Vagina (tissue), 2 donors: ENCODE measurements at regions not wholly inside any gene's neighbourhood (a gene's known extent, or its start where the extent isn't known, plus 50 kb on each side); places are given as distances from the start of the nearest gene placed in this dataset.

ENCODE experiments used
- DNase-seq, 2 donors: peaks; one replicate each; pipeline ENCODE4 v3.0.0-alpha.2; 2017; ENCODE audit errors: extremely low spot score in 2 of 2
- H3K27ac ChIP-seq: fragments of 200-600 bp; sonication (generic); one replicate; pipeline ENCODE4 v1.5.1; 2019
- H3K27me3 ChIP-seq: fragments of 200-600 bp; sonication (generic); one replicate; pipeline ENCODE4 v1.5.1; 2019
- H3K36me3 ChIP-seq, 2 donors: fragments of 200-600 bp; sonication (generic); one replicate each; pipeline ENCODE4 v1.5.1; 2017 to 2019
- H3K4me1 ChIP-seq: fragments of 200-600 bp; sonication (generic); one replicate; pipeline ENCODE4 v1.5.1; 2019
- H3K4me3 ChIP-seq, 2 donors: fragments of 200-600 bp; sonication (generic); 1 replicate in 1 of 2; 2 replicates in 1 of 2; pipeline ENCODE4 v1.5.1; 2016 to 2019
- H3K9me3 ChIP-seq: fragments of 200-600 bp; sonication (generic); one replicate; pipeline ENCODE4 v1.5.1; 2019
- CTCF ChIP-seq, 3 experiments: fragments of 450-650 bp in 2 of 3; fragments of 200-600 bp in 1 of 3; sonication (generic) in 1 of 3; IDR thresholded peaks; one replicate each; pipeline ENCODE4 v1.5.1; 2017 to 2019; ENCODE audit warnings: antibody characterized with exemption in 3 of 3, mild to moderate bottlenecking in 2 of 3, moderate library complexity in 2 of 3
- POLR2A ChIP-seq, 2 donors: fragments of 450-650 bp; IDR thresholded peaks; one replicate each; pipeline ENCODE4 v1.6.1; 2017; ENCODE audit warnings: antibody characterized with exemption in 2 of 2, mild to moderate bottlenecking in 2 of 2, moderate library complexity in 2 of 2
- POLR2AphosphoS5 ChIP-seq, 2 donors: sonication (generic); formaldehyde crosslinking; IDR thresholded peaks; one replicate each; pipeline ENCODE4 v1.9.0; 2017; ENCODE audit warnings: antibody characterized with exemption in 2 of 2, mild to moderate bottlenecking in 2 of 2, low read depth in 1 of 2; ENCODE audit not compliant: insufficient read depth in 1 of 2
- intact Hi-C: fragments of 100-400 bp; cut with DNase I; formaldehyde crosslinking; loops from one replicate; pipeline ENCODE4 v1.15.1; 2023

DNA sequence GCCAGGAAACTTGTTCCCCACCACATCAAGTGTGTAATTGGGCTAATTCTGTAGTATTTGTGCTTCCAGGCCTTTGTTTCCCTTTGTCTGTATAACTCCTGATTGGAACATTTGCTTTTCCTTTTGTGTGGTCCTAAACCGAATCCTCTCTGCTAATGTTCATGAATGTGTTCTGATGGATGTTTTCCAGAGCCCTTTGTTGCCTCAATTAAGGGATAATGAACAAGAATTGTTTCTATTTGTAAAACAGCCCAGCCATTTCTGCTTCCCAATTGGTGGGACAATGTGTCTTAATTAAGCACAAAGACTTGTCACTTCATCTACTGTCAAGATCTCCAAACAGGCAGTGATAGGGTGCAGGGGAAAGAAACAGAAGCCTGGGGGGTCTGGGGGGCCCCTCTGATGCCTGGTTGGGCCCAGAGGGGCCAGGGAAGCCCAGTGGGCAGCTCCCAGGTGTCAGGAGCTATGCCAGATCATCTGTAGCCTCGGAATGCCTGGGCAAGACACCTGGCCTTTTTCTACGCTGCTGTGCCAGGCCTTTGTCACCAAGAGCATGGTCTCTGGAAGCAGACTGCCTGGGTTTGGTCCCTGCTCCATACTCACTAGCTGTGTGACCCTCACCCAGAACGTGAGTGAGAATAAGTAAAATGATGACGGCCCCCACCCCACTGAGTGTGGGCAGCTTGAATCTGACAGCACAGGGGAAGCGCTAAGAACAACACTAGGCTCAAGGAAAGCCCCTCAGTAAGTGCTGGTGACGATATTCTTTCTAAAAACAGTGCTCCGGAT is 116.6 kb upstream of the PRR20G start:
- no peaks in the 10 kb centered on the region for H3K4me1 ChIP-seq
- TF ChIP-seq POLR2A (IDR thresholded peaks at IDR 0.05) (no peak), CTCF (IDR thresholded peaks at IDR 0.05) (no peak), POLR2AphosphoS5 (IDR thresholded peaks at IDR 0.05; ENCODE audit: insufficient read depth in 1 of 2, low read depth in 1 of 2) (no peak)
- no peak overlapping the region for H3K27ac ChIP-seq
- DNase-seq = no peak
- H3K9me3 ChIP-seq = no peaks in the 10 kb centered on the region
- intact Hi-C loops = no loop called here
- H3K27me3 ChIP-seq = no peaks in the 10 kb centered on the region
- H3K4me3 ChIP-seq = no peak overlapping the region
- no peaks in the 10 kb centered on the region for H3K36me3 ChIP-seq

DNA sequence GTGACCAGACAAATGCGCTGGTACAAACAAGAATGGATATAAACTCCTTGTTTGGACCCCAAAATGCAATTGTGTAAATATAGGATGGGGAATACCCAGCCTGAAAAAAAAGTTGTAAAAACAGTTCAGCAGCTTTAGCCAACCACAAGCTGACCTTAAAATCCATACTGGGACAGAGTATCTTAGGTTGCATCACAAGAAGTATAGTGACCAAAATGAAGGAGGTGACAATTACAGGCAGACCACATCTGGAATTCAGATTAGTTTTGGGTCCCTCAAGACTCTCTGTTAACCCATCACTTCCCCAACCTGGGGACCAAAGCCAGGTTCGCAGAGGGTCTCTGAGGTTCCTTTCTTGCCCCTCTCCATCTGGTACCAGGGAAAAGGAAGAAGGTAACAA is 115.9 kb upstream of the PRR20G start:
- TF ChIP-seq POLR2AphosphoS5 (IDR thresholded peaks at IDR 0.05; ENCODE audit: insufficient read depth in 1 of 2, low read depth in 1 of 2) = no peak
- no peak for TF ChIP-seq CTCF (IDR thresholded peaks at IDR 0.05)
- TF ChIP-seq POLR2A (IDR thresholded peaks at IDR 0.05) = no peak
- no peak for DNase-seq
- no peak overlapping the region for H3K27ac ChIP-seq

DNA sequence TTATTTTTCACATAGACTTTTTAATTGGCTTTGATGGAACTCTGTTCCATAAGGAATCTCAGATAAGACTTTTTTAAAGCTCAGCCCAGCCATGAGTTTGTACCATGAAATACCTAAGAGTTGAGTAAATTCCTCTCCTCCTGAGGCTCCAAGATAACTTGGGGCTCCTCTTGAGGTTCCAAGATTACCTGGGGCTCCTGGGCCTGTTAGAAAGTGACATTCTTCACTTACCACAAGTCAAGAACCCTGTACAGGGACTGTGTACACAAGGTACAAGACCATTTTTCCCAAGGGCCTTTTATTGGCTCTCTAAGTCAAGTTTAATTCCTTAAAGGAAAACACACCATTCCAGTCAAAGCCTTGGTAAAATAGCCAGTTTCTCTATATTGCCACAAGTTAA is 111.3 kb upstream of the PRR20G start:
- H3K4me3 ChIP-seq = no peak overlapping the region
- no peaks in the 10 kb centered on the region for H3K9me3 ChIP-seq
- H3K27me3 ChIP-seq = no peaks in the 10 kb centered on the region
- TF ChIP-seq CTCF (IDR thresholded peaks at IDR 0.05) = no peak
- no peak for TF ChIP-seq POLR2A (IDR thresholded peaks at IDR 0.05)
- no peak for TF ChIP-seq POLR2AphosphoS5 (IDR thresholded peaks at IDR 0.05; ENCODE audit: insufficient read depth in 1 of 2, low read depth in 1 of 2)
- no peak for DNase-seq
- no peaks in the 10 kb centered on the region for H3K36me3 ChIP-seq
- intact Hi-C loops = no loop called here
- no peak overlapping the region for H3K27ac ChIP-seq
- no peaks in the 10 kb centered on the region for H3K4me1 ChIP-seq

More for the DNA sequence above, 115.9 kb upstream of the PRR20G start:
- Histone ChIP-seq H3K4me3 (no peak overlapping the region), H3K9me3 (no peaks in the 10 kb centered on the region), H3K36me3 (no peaks in the 10 kb centered on the region), H3K27me3 (no peaks in the 10 kb centered on the region), H3K4me1 (no peaks in the 10 kb centered on the region)
- intact Hi-C loops = no loop called here

- Histone ChIP-seq H3K27ac (no peak overlapping the region), H3K27me3 (no peaks in the 10 kb centered on the region), H3K4me3 (no peak overlapping the region), H3K9me3 (no peaks in the 10 kb centered on the region), H3K36me3 (no peaks in the 10 kb centered on the region), H3K4me1 (no peaks in the 10 kb centered on the region)
- no peak for DNase-seq
- no peak for TF ChIP-seq CTCF (IDR thresholded peaks at IDR 0.05)
- TF ChIP-seq POLR2A (IDR thresholded peaks at IDR 0.05) = no peak
- no peak for TF ChIP-seq POLR2AphosphoS5 (IDR thresholded peaks at IDR 0.05; ENCODE audit: insufficient read depth in 1 of 2, low read depth in 1 of 2)
- intact Hi-C loops = no loop called here
Measured at GRCh38 chr3:127396473-127396872, 108.6 kb upstream of the PRR20G start.

- intact Hi-C loops = no loop called here
- no peak for DNase-seq
- H3K27me3 ChIP-seq = no peaks in the 10 kb centered on the region
- no peak for TF ChIP-seq POLR2A (IDR thresholded peaks at IDR 0.05)
- no peak for TF ChIP-seq CTCF (IDR thresholded peaks at IDR 0.05)
- no peak for TF ChIP-seq POLR2AphosphoS5 (IDR thresholded peaks at IDR 0.05; ENCODE audit: insufficient read depth in 1 of 2, low read depth in 1 of 2)
- no peak overlapping the region for H3K4me3 ChIP-seq
- H3K27ac ChIP-seq = no peak overlapping the region
- H3K4me1 ChIP-seq = no peaks in the 10 kb centered on the region
- H3K36me3 ChIP-seq = no peaks in the 10 kb centered on the region
- H3K9me3 ChIP-seq = no peaks in the 10 kb centered on the region
Measured at GRCh38 chr3:127395663-127396355, 108.0 kb upstream of the PRR20G start.
